Gastroesophageal sphincter (tissue), 4 donors: ENCODE measurements at regions not wholly inside any gene's neighbourhood (a gene's known extent, or its start where the extent isn't known, plus 50 kb on each side); places are given as distances from the start of the nearest gene placed in this dataset.

Experiments
- ATAC-seq: fragments of 150-250 bp; one replicate; pipeline ENCODE4 v1.9.1; 2016; ENCODE audit warnings: mild to moderate bottlenecking, moderate library complexity
- H3K27ac ChIP-seq, 4 donors: fragments of 200-600 bp; sonication (generic) in 3 of 4; 1 replicate in 3 of 4; 2 replicates in 1 of 4; pipeline ENCODE4 v1.5.1; 2016 to 2019
- H3K27me3 ChIP-seq: fragments of 200-600 bp; sonication (generic); one replicate; pipeline ENCODE4 v1.5.1; 2019
- H3K36me3 ChIP-seq, 2 donors: fragments of 200-600 bp; sonication (generic); one replicate each; pipeline ENCODE4 v1.5.1; 2019; ENCODE audit warnings: control low read depth in 1 of 2
- H3K4me1 ChIP-seq, 3 donors: fragments of 200-600 bp; sonication (generic); 1 replicate in 2 of 3; 2 replicates in 1 of 3; pipeline ENCODE4 v1.5.1; 2016 to 2019; ENCODE audit warnings: control low read depth in 2 of 3
- H3K4me3 ChIP-seq, 2 donors: fragments of 200-600 bp; sonication (generic); one replicate each; pipeline ENCODE4 v1.5.1; 2019; ENCODE audit warnings: mild to moderate bottlenecking in 1 of 2, moderate library complexity in 1 of 2
- H3K9me3 ChIP-seq, 3 donors: fragments of 200-600 bp; sonication (generic); one replicate each; pipeline ENCODE4 v1.5.1; 2017 to 2019; ENCODE audit warnings: control low read depth in 2 of 3
- CTCF ChIP-seq, 4 experiments: fragments of 200-600 bp in 2 of 4; fragments of 450-650 bp in 2 of 4; sonication (generic) in 1 of 4; IDR thresholded peaks; one replicate each; pipeline ENCODE4 v1.5.1; 2017 to 2019; ENCODE audit warnings: antibody characterized with exemption in 4 of 4, mild to moderate bottlenecking in 2 of 4, moderate library complexity in 2 of 4
- EP300 ChIP-seq: sonication (generic); formaldehyde crosslinking; IDR thresholded peaks from one replicate; pipeline ENCODE4 v1.6.1; 2017; ENCODE audit warnings: antibody characterized with exemption, mild to moderate bottlenecking
- POLR2A ChIP-seq, 2 donors: fragments of 450-650 bp; IDR thresholded peaks; one replicate each; pipeline ENCODE4 v1.6.1; 2017; ENCODE audit warnings: antibody characterized with exemption in 2 of 2, mild to moderate bottlenecking in 2 of 2, moderate library complexity in 1 of 2
- POLR2AphosphoS5 ChIP-seq: sonication (generic); formaldehyde crosslinking; IDR thresholded peaks from one replicate; pipeline ENCODE4 v1.6.1; 2017; ENCODE audit warnings: antibody characterized with exemption
- WGBS, 2 donors: methylation state at CpG; one replicate each; pipeline ENCODE4 v1.1.5; 2018; ENCODE audit warnings: low coverage in 1 of 2; 5-methylcytosine and 5-hydroxymethylcytosine counted together

DNA sequence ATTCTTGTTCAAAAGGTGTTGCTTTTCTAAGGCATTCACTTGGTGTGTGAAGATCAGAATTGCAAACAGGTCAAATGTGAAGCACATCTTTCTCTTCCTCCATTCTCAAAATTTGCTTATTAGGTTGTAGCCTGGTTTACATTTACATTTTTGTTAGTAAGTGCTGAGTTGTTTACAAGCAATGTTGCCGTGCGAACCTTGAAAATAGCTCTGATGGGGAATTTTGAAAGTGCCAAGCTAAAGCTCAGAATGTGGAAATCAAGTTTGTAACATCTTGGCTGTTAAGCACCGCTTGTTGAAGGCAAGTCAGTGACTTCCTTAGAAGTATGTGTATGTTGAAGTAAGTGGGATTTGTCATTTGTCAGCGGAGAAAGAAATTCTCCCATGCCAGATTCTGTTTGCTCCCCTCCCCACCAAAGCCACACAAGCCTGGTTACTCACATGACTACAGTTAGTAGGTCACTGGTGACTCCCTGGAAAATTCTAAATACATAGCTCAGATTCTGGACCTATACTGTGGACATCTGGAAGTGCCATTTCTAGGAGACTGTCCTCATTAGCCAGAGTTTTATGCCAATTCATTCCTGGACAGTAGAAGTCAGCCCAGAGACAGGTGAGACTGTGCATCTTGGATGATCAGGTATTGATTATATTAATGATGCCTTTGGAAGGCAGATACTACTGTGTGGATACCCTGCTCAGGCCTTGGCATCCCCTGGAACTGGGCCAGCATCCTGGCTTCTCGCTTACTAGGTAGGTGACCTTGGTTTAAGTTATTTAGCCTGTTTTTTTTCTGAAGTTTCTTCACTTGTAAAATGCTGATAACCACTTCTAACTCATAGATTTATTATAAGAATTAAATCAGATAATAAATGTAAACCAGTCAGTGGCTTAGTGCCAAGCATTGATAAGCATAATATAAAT lies 390.6 kb upstream of the SEMA6D start:
- 74 to 85% methylated on average over 4 to 5 of the region's 5 CpGs for WGBS, 2 donors
- TF ChIP-seq POLR2A (IDR thresholded peaks at IDR 0.05) (no peak), POLR2AphosphoS5 (no peak), EP300 (no peak), CTCF (IDR thresholded peaks at IDR 0.05) (no peak)
- no peak for ATAC-seq
- H3K27ac ChIP-seq = no peak overlapping the region
- no peaks in the 10 kb centered on the region for H3K9me3 ChIP-seq
- no peaks in the 10 kb centered on the region for H3K36me3 ChIP-seq
- H3K27me3 ChIP-seq = no peaks in the 10 kb centered on the region
- H3K4me3 ChIP-seq = no peak overlapping the region
- H3K4me1 ChIP-seq = no peaks in the 10 kb centered on the region

DNA sequence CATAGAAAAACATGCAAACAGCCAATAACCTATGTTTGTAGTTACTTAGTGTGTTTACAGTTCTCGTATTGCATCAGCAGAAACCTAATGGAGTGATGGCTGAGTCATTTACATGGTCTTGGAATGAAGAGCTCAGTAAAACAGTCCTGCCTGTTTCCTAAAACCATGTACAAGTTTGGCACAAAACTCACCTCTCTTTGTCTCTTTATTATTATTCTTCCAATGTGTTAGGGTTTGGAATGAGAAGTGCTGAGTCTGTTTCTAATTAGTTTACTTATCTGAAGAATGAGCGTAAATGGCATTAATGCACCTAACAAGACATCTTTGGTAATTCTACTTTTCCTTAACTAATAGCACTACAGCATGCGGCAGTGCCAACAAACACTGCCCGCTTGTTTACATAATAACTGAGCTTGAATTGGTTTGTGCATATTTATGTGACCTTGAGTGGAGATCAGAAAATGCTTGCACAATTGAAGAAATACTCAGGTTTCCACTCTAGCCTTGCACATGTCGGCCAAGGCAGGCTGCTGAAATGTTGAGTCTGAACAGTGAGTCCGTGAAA lies 385.4 kb upstream of the SEMA6D start:
- no peak for ATAC-seq
- Histone ChIP-seq H3K9me3 (no peaks in the 10 kb centered on the region), H3K4me1 (peaks cover 0 to 3% (median 0%) of the 10 kb centered on the region in 3 donors), H3K27me3 (no peaks in the 10 kb centered on the region), H3K36me3 (no peaks in the 10 kb centered on the region), H3K27ac (no peak overlapping the region), H3K4me3 (no peak overlapping the region)
- WGBS, 2 donors = 39 to 72% methylated on average over 2 to 4 of the region's 6 CpGs
- TF ChIP-seq CTCF (IDR thresholded peaks at IDR 0.05) (no peak), POLR2A (IDR thresholded peaks at IDR 0.05) (no peak), POLR2AphosphoS5 (no peak), EP300 (no peak)

DNA sequence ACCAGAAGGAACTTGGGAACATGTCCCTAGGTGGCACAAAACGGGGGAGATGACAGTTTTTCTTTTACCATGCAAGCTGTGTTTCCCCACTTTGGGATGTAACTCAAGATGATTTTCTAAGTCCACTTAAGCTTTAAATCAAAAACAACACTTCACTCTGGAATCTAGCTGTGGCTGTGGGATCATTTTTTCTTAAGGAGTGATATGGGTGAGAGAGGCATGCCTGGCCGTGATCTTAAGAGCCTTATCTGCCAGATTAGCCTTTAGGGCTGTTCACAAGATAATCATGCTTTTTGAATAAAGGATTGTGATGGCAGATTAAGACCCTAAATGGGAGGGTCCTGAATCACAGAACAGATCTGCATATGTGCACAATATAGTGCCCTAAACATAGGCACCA lies 384.8 kb upstream of the SEMA6D start:
- H3K27me3 ChIP-seq = no peaks in the 10 kb centered on the region
- no peak overlapping the region for H3K4me3 ChIP-seq
- WGBS, 2 donors = 31% methylated on average over 2 of the region's 2 CpGs; no CpG with 5 or more reads in 1 of the 2 donors
- TF ChIP-seq EP300 (no peak), POLR2A (IDR thresholded peaks at IDR 0.05) (no peak), POLR2AphosphoS5 (no peak), CTCF (IDR thresholded peaks at IDR 0.05) (no peak)
- H3K36me3 ChIP-seq = no peaks in the 10 kb centered on the region
- peaks cover 0 to 3% (median 0%) of the 10 kb centered on the region in 3 donors for H3K4me1 ChIP-seq
- H3K9me3 ChIP-seq = no peaks in the 10 kb centered on the region
- ATAC-seq = no peak
- no peak overlapping the region for H3K27ac ChIP-seq

GRCh38 chr15:47333734-47334133 lies 383.6 kb upstream of the SEMA6D start:
- WGBS, 2 donors = 83 to 93% methylated on average over 3 to 5 of the region's 5 CpGs
- no peak for TF ChIP-seq POLR2AphosphoS5
- no peak for TF ChIP-seq CTCF (IDR thresholded peaks at IDR 0.05)
- TF ChIP-seq EP300 = no peak
- no peak for TF ChIP-seq POLR2A (IDR thresholded peaks at IDR 0.05)
- Histone ChIP-seq H3K4me1 (peaks cover 0 to 3% (median 0%) of the 10 kb centered on the region in 3 donors), H3K27me3 (no peaks in the 10 kb centered on the region), H3K36me3 (no peaks in the 10 kb centered on the region), H3K27ac (no peak overlapping the region), H3K4me3 (no peak overlapping the region), H3K9me3 (no peaks in the 10 kb centered on the region)
- no peak for ATAC-seq
